ENCODE measurements at regions not wholly inside any gene's neighbourhood (a gene's known extent, or its start where the extent isn't known, plus 50 kb on each side); places are given as distances from the start of the nearest gene placed in this dataset.

DNA sequence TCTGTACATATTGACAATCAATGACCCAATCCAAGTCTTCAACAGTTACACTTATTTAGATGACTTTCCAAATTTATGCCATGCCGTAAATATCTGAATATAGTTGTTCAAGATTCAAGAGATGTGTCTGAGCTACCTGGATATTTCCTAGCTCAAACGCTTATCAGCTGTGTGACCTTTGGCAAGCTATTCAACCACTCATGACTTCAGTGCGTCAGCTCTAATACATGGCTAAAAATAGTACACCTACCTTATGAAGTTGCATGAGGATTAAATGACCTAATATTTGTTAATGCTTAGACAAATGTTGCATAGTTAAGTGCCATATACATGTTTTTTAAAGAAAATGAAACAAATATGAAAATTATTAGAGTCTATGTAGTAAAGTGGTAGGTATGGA is 704.1 kb downstream of the OLFM4 start:
- DNase-seq (ENCODE audit: low read depth, low spot score) = no peak
- no peak overlapping the region for H3K4me3 ChIP-seq (ENCODE audit: low read length)

DNA sequence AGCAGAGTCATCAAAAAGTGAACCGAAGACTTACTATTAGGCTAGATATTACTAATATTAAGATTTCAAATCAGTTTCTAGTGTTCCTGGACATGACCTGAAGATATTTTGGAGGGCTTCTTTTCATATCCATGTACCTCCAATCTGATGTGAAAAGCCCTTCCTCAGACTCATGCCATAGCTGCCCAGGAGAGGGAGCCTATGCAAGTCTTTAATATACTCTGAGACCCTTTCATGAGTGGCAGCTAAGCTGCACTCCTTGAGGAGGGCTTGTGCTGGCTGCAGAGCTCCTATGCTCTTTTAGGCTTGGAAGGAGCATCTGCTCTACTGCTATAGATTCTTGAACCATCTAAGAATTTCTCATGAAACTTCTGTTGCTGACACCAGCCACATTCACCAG is 715.3 kb downstream of the OLFM4 start:
- no peak overlapping the region for H3K4me3 ChIP-seq (ENCODE audit: low read length)
- DNase-seq (ENCODE audit: low read depth, low spot score) = no peak

DNA sequence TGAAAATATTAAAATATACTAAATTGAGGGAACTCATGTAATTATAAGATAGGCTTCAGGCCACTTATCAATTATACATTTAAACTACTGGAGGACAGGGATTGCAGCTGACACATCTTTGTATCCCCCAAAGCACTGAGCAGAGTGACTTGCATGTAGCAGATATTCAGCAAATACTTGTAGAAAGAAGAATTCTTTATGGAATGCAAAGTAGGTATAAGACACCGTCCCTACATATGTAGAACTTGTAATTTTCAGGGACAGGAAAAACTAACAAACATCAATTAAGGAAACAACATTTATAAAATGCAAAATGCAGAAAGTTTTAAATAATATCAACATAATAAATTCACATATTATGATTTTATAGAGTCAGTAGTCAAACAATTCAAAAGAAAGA is 719.2 kb downstream of the OLFM4 start:
- DNase-seq (ENCODE audit: low read depth, low spot score) = no peak
- no peak overlapping the region for H3K4me3 ChIP-seq (ENCODE audit: low read length)

DNA sequence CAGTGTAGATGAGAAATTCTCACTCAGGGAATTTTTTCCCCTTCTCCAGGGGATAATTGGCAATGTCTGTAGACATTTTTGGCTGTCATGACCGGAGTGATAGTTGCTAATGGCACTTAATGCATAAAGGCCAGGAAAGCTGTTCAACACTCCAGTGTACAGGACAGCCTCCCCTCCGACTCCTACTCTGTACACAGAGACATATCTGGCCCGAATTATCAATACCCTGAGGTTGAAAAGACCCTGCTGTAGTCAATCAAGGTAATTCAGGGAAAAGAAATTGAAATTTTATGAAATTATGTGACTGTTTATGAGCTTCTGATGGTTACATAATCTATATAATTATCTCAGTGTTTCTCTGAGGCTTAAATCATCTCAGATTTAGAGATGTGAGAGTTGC is 720.7 kb downstream of the OLFM4 start:
- no peak for DNase-seq (ENCODE audit: low read depth, low spot score)
- H3K4me3 ChIP-seq (ENCODE audit: low read length) = no peak overlapping the region

DNA sequence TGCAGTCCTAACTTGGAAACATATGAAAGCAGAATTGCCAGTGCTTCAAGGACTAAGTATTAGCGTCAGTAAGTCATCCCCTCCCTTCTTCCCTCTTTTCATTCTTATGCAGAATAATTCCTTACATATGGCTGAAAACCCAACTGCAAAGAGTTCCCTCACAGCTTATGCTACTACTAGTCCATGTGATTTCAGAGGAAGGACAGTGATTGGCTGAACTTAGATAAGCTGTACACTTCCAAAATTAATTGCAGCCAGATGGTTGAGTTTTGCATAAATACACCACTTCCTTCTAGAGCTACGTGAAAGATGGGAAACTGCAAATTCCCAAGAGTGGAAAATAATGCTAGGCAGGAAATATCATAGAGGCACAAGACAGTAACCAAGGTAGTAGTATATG is 730.4 kb downstream of the OLFM4 start:
- no peak for DNase-seq (ENCODE audit: low read depth, low spot score)
- H3K4me3 ChIP-seq (ENCODE audit: low read length) = no peak overlapping the region

DNA sequence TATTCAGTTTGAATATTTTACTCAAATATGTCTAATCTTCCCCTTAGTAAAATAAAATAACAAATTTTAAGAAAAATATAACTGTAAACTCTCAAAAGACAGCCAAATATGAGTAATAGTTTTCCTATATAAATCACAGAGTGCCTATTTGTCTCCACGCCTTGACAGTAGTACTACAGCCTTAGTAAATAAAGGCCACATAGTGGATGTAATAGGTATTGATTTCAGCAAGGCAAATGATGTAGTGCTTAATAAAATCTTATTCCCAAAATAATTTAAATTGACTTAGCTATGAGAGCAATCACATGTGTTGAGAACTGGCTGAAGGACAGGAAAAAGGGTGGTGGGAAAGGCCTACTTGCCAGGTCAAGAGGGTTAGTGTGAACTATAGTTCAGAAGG is 747.2 kb downstream of the OLFM4 start:
- DNase-seq (ENCODE audit: low read depth, low spot score) = no peak
- no peak overlapping the region for H3K4me3 ChIP-seq (ENCODE audit: low read length)

DNA sequence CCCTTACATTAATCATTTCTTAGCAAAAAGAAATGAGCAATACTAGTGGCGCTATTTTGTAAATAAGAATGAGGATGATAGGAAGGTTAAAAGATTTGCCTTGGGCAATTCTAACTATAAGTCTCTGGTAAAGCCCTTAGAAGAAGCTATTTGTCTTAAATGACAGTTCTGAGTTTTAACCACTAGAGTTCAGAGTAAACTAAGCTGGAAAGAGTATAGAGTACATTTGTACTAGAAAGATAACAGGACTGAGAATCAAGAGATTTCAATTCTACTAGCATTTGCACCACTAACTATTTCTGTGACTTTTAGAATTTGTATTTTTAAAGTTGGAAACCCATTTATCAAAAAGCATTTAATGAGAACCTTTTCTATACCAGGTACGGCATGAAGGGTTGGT is 750.3 kb downstream of the OLFM4 start:
- no peak overlapping the region for H3K4me3 ChIP-seq (ENCODE audit: low read length)
- DNase-seq (ENCODE audit: low read depth, low spot score) = no peak

DNA sequence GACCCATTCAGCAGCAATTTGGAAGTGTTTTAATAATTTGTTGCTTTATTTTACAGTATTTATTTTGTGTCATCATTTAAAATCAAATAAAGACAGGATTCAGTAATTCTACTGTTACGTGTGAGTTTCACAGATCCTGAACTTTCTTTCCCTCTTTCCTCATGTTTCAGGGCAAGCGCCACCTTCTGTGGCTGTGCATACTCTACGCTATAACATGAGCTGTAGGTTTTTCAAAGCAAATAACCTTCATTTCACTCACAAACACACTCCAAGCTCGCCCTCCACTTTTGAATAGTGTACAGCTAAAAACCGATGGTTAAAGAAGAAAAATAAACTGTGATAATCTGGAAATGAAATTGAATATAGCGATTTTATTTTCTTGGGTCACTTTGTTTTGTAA is 753.3 kb downstream of the OLFM4 start:
- no peak overlapping the region for H3K4me3 ChIP-seq (ENCODE audit: low read length)
- DNase-seq (ENCODE audit: low read depth, low spot score) = no peak

DNA sequence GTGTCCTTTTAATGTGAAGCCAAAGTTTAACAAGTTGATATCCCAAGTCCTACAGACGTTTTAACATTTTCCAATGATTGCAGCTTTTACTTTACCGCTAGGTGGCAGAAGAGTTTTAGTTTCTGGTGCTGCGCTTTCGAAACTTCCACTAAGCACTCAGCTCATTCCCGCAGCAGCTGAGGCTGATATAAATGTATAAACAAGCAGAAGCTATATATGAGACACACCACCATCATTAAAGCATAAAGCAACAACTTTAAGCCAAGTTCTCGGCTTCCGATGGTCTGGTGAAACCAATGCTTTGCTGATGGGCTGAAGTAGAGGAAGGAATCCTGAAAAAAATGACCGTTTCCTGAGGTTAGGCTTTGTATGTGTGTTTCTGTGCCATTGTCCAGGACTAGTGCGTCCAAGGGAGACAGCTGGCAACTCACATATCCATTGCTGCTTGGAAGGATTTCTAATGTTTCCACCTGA is 753.9 kb downstream of the OLFM4 start:
- no peak overlapping the region for H3K4me3 ChIP-seq (ENCODE audit: low read length)
- peak; percentile 42 for DNase-seq (ENCODE audit: low read depth, low spot score)

DNA sequence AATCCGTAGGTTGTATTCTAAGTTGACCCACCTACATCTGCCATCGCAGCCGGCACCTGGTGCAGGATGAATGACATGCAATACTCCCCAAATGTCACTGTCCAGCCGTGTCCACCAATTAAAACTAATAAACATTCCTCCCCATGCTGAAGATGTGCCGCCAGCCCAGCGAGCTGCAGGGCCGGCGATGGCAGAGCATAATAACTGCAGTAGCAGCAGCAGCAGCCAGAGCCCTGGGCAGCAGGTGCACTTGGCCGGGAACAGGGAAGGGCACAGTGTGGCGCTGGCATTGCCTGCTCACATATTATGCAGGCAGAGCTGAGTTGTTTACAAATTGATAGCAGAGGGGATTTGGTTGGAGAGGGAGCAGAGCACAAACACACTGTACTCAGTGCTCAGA is 754.9 kb downstream of the OLFM4 start:
- no peak overlapping the region for H3K4me3 ChIP-seq (ENCODE audit: low read length)
- no peak for DNase-seq (ENCODE audit: low read depth, low spot score)

DNA sequence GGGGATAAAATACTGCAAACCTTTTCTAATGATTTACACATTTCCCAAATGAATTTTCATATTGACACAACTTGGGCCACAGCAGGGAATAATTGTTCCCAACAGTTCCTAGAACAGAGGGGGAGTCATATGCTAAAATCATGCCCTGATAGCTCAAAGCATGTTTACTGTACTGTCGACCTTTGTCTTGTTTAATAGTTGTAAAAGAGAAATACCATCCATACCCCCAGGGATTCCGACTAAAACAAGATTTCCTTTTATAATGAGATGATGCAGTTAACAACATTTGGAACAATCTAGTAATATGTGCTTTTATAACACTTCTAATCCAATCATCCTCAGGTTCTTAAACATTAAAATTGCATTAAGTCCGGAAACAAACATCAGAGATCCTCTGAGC is 759.7 kb downstream of the OLFM4 start:
- no peak overlapping the region for H3K4me3 ChIP-seq (ENCODE audit: low read length)
- no peak for DNase-seq (ENCODE audit: low read depth, low spot score)

DNA sequence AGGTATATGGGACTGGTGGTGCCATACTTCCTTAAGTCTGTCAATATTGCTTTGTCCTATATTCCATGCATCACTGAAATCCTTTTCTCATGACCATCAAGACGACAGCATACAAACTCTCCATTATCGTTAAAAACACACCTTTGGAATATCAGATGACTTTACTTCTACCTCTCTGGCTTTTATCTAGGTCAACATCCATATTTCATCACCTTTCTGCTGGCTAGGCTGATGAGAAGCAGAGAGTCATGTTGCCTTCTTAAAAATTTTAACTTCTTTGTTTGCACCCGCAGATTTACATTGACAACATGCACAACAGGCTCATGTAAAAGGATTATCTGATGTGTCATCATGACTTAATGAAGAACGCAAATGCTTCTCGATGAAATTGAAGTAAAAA is 771.4 kb downstream of the OLFM4 start:
- no peak for DNase-seq (ENCODE audit: low read depth, low spot score)
- no peak overlapping the region for H3K4me3 ChIP-seq (ENCODE audit: low read length)

DNA sequence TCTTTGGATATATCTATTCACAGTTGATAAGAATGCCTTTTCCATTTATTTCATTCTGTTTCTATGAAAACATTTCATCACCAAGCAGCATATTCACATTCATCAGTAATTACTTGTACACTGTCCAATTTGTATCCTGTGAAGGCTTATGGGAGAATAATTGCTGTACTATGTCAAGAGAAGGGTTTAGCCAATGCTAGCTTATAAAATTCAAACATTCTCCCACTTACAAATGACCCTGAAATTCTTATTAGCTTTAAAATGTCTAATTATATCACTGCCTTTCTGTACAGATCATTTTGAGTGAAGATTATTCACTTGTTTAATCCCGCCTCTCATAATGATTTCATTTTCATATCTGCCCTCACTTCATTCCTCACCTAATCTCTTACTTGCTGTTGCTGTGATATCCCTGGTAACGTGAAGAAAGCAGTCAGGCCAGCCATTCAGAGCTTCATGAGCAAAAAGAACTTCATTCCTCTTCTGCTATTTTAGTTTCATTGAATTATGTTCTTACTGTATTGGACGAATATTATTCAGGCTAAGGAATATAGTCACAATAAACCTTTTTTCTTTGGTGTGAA is 778.7 kb downstream of the OLFM4 start:
- no peak for DNase-seq (ENCODE audit: low read depth, low spot score)
- no peak overlapping the region for H3K4me3 ChIP-seq (ENCODE audit: low read length)

DNA sequence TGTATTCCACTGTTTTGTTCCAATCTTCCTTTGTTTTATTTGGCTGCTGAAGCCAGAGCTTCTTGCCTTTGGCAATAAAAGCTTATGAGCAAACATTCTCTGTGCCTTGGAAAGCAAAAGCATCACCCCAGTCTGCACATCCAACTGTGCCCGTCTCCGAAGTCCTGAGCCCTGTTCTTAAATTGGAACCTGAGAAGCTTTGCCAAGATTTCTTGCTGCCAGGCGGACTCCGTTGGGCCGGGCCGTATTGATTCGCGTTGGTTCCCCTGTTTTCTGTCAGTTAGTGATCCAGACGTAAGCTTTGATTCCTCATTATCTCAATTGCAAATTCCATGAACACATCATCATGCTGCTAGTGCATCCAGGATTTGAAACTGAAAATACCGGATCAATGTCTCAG is 793.0 kb downstream of the OLFM4 start:
- H3K4me3 ChIP-seq (ENCODE audit: low read length) = no peak overlapping the region
- DNase-seq (ENCODE audit: low read depth, low spot score) = no peak

DNA sequence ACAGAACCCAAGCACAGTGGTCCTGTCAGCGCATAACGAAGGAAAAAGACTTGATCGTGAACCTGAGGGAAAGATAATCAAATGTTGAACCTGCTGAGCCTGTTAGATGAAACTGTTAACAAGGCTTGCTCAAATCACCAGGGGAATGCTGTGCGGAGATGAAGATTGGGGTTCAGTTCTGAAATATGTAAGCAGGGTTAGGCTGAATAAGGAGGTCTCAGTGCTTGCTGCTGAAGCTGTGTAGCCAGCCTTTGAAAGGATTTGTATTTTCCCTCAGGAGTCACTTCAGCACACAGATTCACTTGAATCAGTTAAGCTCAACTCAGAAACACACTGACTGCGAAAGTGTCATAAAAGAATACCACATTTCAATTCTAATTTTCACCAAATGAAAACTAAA is 793.5 kb downstream of the OLFM4 start:
- H3K4me3 ChIP-seq (ENCODE audit: low read length) = no peak overlapping the region
- no peak for DNase-seq (ENCODE audit: low read depth, low spot score)

DNA sequence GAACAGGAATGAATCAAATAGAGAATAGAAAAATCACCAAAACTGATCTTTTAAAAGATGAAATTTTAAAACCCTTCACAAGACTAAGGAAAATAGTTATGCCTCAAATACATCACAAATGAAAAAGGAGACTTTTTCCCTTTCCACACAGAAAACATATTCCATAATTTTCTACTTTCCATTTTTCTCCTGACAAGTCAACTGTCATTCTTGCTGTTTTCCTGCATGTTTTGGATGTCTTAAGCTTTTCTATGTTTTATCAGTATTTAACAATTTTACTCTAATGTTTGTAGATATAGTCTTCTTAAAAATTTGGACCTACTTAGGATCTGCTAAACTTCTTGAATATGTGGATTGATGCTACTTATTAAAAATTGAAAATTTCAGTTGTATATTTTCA is 810.8 kb downstream of the OLFM4 start:
- DNase-seq (ENCODE audit: low read depth, low spot score) = no peak
- H3K4me3 ChIP-seq (ENCODE audit: low read length) = no peak overlapping the region

DNA sequence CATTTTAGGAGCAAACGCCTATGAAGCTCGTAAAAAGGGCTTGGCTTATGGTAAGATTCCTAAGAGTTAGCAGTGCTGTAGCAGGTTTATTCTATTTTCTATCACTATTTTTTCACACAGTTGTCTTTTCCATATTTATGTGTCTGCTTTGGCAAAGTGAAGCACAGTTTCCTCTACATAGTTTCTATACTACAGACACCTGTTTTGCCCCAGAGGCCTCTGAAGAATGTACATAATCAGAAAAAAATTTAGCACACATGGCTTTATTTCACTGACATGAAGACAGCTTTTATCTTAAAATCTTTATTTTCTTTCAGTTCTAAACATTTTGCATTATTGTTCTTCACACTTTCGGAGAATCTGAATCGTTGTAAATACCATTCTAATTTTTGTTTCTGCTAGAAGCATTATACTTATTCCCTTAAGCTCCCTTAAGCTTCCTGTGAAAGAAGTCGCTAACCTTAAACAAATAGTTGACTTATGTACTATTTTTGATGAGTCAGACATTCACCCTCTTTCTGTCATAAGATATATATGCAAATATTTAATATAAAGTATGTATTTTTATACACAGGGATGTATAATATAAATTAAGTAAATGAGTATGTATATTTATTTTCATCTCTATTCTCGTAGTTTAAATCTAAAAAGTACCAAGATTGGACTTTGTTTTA is 816.0 kb downstream of the OLFM4 start:
- H3K4me3 ChIP-seq (ENCODE audit: low read length) = no peak overlapping the region

DNA sequence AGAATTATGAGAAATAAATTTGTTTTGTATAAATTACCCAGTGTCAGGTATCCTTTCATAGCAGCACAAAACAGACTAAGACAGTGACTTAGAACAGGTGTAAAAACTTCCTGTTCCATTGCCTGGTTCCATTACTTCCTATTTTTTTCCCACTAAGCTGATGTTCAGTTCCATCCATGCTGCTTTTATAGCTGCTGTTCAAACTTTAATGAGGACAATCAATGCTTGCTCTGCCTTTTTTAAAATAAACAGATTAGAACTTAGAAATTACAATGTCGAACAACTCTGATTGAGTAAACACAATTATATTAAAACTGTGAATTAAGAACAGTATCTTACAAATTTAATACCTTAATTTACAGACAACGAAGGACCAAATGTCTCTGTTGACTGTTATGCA is 818.9 kb downstream of the OLFM4 start:
- H3K4me3 ChIP-seq (ENCODE audit: low read length) = no peak overlapping the region
- no peak for DNase-seq (ENCODE audit: low read depth, low spot score)

More for the DNA sequence above, 816.0 kb downstream of the OLFM4 start:
- no peak for DNase-seq (ENCODE audit: low read depth, low spot score)

DNA sequence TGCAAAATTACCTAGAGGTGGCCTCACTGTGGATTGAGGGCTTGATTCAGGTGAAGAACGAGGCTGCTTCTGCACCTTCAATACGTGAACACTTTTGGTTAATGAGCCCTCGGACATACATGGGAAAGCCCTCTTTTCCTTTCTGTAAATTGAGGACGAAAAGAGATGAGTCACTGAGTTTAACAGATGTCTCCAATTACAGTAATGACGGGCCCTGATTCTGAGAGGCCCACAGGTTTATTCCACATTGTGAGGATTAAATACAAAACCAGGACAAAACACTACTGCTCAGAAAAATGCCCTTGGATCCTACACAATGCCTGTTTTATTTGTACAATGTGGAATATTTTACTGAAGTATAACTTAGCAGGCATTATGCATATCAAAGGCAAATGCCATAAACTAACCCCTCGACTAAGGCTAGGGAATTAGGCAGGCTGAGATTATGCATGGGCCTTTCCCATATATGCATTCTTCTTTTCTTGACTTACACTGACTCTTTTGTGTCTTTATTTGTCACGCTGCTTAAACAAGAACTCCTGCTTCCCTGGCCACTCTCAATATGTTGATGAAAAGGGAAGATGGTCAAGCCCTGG is 819.9 kb downstream of the OLFM4 start:
- no peak overlapping the region for H3K4me3 ChIP-seq (ENCODE audit: low read length)
- no peak for DNase-seq (ENCODE audit: low read depth, low spot score)

DNA sequence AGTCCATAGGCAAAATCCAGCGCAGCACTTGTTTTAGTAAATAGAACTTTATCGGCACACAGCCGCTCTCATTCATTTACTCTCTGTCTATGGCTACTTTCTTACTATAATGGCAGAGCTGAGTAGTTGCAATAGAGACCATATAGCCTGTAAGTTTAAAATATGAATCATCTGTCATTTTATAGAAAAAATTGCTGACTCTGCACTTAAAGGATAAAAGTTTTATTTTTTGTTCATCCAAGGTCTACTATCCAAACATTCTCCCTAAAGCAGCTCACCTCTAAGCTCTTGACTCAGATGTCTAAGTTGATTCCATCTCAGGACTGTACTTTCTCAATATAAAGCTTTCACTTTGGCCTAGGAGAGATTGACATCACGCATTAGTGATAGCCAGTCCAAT is 825.7 kb downstream of the OLFM4 start:
- DNase-seq (ENCODE audit: low read depth, low spot score) = no peak
- no peak overlapping the region for H3K4me3 ChIP-seq (ENCODE audit: low read length)

Measured in Jurkat, Clone E6-1 (cell line).